Naive thymus-derived CD8-positive, alpha-beta T cell (primary cell): ENCODE measurements at regions not wholly inside any gene's neighbourhood (a gene's known extent, or its start where the extent isn't known, plus 50 kb on each side); places are given as distances from the start of the nearest gene placed in this dataset.

Source experiments
- ATAC-seq, 2 donors: fragments of 150-1000 bp; cut with Tn5 transposase in 1 of 2; sonication (Bioruptor Pico), chemical (Tn5 transposase) in 1 of 2; 1 replicate in 1 of 2; 2 replicates in 1 of 2; pipeline ENCODE4 v1.10.0; 2021; ENCODE audit warnings: mild to moderate bottlenecking in 2 of 2, moderate library complexity in 2 of 2
- POLR2A ChIA-PET: fragments of 350-600 bp; sonication (Branson Sonifier 250); formaldehyde crosslinking; loops from one replicate; lab custom pipeline; 2021; ENCODE audit warnings: antibody characterized with exemption; lab: Charles Lee
- DNase-seq, 10 donors: peaks; one replicate each; pipeline versions ENCODE4 v3.0.0 to v3.0.0-alpha.2; 2020 to 2022
- H3K27ac Mint-ChIP-seq, 10 donors: one replicate each; pipeline ENCODE4 v1.8.0; 2020 to 2022; ENCODE audit warnings: mild to moderate bottlenecking in 10 of 10, mixed read lengths in 10 of 10, moderate library complexity in 4 of 10, inconsistent platforms in 1 of 10
- H3K27me3 Mint-ChIP-seq, 5 donors: one replicate each; pipeline ENCODE4 v1.8.0; 2021 to 2022; ENCODE audit warnings: mixed read lengths in 5 of 5
- H3K36me3 Mint-ChIP-seq, 3 donors: one replicate each; pipeline ENCODE4 v1.8.0; 2020 to 2022; ENCODE audit warnings: mixed read lengths in 3 of 3, mild to moderate bottlenecking in 2 of 3, inconsistent platforms in 1 of 3
- H3K4me1 Mint-ChIP-seq, 4 donors: one replicate each; pipeline ENCODE4 v1.8.0; 2021 to 2022; ENCODE audit warnings: mixed read lengths in 4 of 4
- H3K4me3 Mint-ChIP-seq, 10 donors: one replicate each; pipeline ENCODE4 v1.8.0; 2020 to 2022; ENCODE audit warnings: mild to moderate bottlenecking in 10 of 10, mixed read lengths in 10 of 10, moderate library complexity in 6 of 10, inconsistent platforms in 1 of 10
- H3K9me3 Mint-ChIP-seq, 9 donors: one replicate each; pipeline ENCODE4 v1.8.0; 2020 to 2022; ENCODE audit warnings: mixed read lengths in 9 of 9, mild to moderate bottlenecking in 3 of 9, inconsistent platforms in 1 of 9, moderate library complexity in 1 of 9

DNA sequence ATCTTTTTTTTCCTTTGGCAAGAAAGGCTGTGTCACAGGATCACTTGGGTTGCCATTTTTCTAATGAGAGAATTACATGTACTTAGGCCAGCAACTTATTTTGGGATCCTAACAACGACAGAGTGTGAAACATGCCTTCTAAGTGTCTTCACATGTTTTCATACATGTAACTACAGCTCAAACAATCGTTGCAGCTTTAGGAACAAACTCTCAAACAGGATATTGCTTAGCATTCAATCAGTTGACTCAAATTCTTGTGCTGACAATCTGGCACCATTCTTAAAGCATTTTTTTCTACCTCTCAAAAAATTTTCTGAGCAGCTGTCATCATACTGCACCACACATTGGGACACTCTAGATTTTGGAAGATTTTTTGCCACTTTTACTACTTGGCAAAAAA lies 435.5 kb downstream of the HINT1 start:
- H3K27me3 Mint-ChIP-seq = peaks cover 0 to 3% (median 0%) of the 10 kb centered on the region in 5 donors
- H3K36me3 Mint-ChIP-seq = peaks cover 0 to 13% (median 6%) of the 10 kb centered on the region in 3 donors
- no peaks in the 10 kb centered on the region for H3K4me1 Mint-ChIP-seq
- H3K9me3 Mint-ChIP-seq = peaks cover 5 to 16% (median 12%) of the 10 kb centered on the region in 9 donors
- no peak overlapping the region for H3K27ac Mint-ChIP-seq
- DNase-seq = no peak
- no peak overlapping the region for H3K4me3 Mint-ChIP-seq
- POLR2A ChIA-PET = no interaction called here
- ATAC-seq = no peak

DNA sequence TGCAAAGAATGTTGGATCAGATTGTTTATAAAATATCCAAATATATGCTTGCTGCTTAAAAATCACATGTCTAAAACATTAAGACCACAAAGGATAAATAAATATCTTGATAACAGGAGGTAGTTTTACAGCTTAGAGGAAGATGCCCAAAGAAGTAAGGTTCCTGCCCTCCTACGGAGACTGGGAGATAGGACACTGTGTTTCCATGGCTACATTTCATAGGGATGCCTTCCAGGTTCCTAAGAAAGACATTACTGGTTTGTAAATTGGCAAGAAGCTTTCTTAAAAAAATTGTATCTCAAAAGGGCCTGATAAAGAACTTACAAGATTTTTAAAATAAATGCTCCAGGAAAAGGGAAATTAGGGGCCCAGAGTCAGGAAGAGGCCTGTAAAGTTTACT lies 437.2 kb downstream of the HINT1 start:
- Mint-ChIP-seq H3K4me3 (no peak overlapping the region), H3K36me3 (peaks cover 0 to 13% (median 6%) of the 10 kb centered on the region in 3 donors), H3K4me1 (no peaks in the 10 kb centered on the region), H3K9me3 (peaks cover 5 to 16% (median 12%) of the 10 kb centered on the region in 9 donors), H3K27me3 (peaks cover 0 to 8% (median 6%) of the 10 kb centered on the region in 5 donors), H3K27ac (no peak overlapping the region)
- ATAC-seq (no peak), DNase-seq (no peak)
- POLR2A ChIA-PET = no interaction called here

DNA sequence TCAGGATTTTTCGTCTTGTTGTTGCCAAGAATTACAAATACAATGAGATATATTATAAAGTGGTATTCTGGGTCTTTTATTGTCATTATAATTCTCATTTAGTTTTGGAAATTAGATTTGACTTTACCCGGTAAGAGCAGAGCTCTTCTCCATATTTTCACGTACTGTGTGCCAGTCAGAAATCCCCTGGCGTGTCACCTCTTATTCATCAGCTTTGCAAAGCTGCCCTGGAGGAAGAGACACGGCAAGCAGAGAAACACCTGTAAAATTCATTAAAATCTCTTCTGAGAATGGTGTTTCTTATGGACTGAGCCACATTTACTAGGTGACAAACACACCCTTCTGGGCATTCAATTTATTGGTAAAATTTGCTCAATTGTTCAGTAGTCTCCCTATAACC lies 440.4 kb downstream of the HINT1 start:
- DNase-seq (no peak), ATAC-seq (no peak)
- POLR2A ChIA-PET = no interaction called here
- no peaks in the 10 kb centered on the region for H3K36me3 Mint-ChIP-seq
- no peak overlapping the region for H3K27ac Mint-ChIP-seq
- H3K4me1 Mint-ChIP-seq = peaks cover 0 to 1% (median 0%) of the 10 kb centered on the region in 4 donors
- peaks cover 0 to 10% (median 6%) of the 10 kb centered on the region in 5 donors for H3K27me3 Mint-ChIP-seq
- peaks cover 0 to 2% (median 0%) of the 10 kb centered on the region in 9 donors for H3K9me3 Mint-ChIP-seq
- no peak overlapping the region for H3K4me3 Mint-ChIP-seq

DNA sequence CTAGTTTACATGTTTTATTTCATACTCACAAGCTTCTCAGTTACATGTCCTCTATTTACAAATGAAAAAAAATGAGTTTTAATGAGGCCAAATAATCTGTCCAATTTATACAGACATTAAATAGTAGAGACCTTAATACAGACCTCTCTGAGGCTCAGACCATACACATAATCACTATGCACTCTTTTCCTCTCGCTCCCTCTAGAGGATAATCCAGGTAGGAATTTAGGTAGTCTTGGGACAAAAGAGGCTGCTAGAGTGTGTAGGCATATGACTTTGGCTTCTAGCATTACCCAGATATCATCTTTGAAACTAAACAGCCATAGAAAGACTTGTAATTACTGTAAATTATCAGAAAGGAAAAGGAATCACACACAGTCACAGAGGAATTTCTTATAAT lies 444.7 kb downstream of the HINT1 start:
- Mint-ChIP-seq H3K27me3 (peaks cover 14 to 38% (median 19%) of the 10 kb centered on the region in 5 donors), H3K4me1 (peaks cover 0 to 1% (median 0%) of the 10 kb centered on the region in 4 donors), H3K4me3 (no peak overlapping the region), H3K27ac (no peak overlapping the region), H3K9me3 (peaks cover 0 to 2% (median 0%) of the 10 kb centered on the region in 9 donors), H3K36me3 (no peaks in the 10 kb centered on the region)
- POLR2A ChIA-PET = no interaction called here
- ATAC-seq (no peak), DNase-seq (no peak)

GRCh38 chr5:130715541-130715940 lies 449.5 kb downstream of the HINT1 start:
- peak overlapping the region in 1 of 10 donors; percentile 15 for H3K27ac Mint-ChIP-seq
- no peak for DNase-seq
- ATAC-seq = no peak
- H3K4me3 Mint-ChIP-seq = no peak overlapping the region
- POLR2A ChIA-PET = no interaction called here
- peaks cover 0 to 1% (median 0%) of the 10 kb centered on the region in 9 donors for H3K9me3 Mint-ChIP-seq
- peaks cover 0 to 1% (median 0%) of the 10 kb centered on the region in 4 donors for H3K4me1 Mint-ChIP-seq
- no peaks in the 10 kb centered on the region for H3K36me3 Mint-ChIP-seq
- H3K27me3 Mint-ChIP-seq = peaks cover 18 to 48% (median 19%) of the 10 kb centered on the region in 5 donors

GRCh38 chr5:130714200-130714599 lies 450.9 kb downstream of the HINT1 start:
- no peak overlapping the region for H3K4me3 Mint-ChIP-seq
- peaks cover 15 to 55% (median 18%) of the 10 kb centered on the region in 5 donors for H3K27me3 Mint-ChIP-seq
- ATAC-seq (no peak), DNase-seq (no peak)
- H3K4me1 Mint-ChIP-seq = no peaks in the 10 kb centered on the region
- H3K9me3 Mint-ChIP-seq = peaks cover 0 to 1% (median 0%) of the 10 kb centered on the region in 9 donors
- H3K36me3 Mint-ChIP-seq = no peaks in the 10 kb centered on the region
- POLR2A ChIA-PET = no interaction called here
- H3K27ac Mint-ChIP-seq = no peak overlapping the region

GRCh38 chr5:130712324-130712723 lies 452.7 kb downstream of the HINT1 start:
- Mint-ChIP-seq H3K4me3 (no peak overlapping the region), H3K36me3 (no peaks in the 10 kb centered on the region), H3K9me3 (no peaks in the 10 kb centered on the region), H3K27me3 (peaks cover 12 to 46% (median 15%) of the 10 kb centered on the region in 5 donors), H3K4me1 (no peaks in the 10 kb centered on the region), H3K27ac (no peak overlapping the region)
- POLR2A ChIA-PET = no interaction called here
- no peak for DNase-seq
- ATAC-seq = no peak

GRCh38 chr5:130710596-130710995 lies 454.5 kb downstream of the HINT1 start:
- H3K4me3 Mint-ChIP-seq = no peak overlapping the region
- POLR2A ChIA-PET = no interaction called here

GRCh38 chr5:130708754-130709153 lies 456.3 kb downstream of the HINT1 start:
- POLR2A ChIA-PET = no interaction called here
- H3K27ac Mint-ChIP-seq = no peak overlapping the region
- H3K4me3 Mint-ChIP-seq = no peak overlapping the region

More at GRCh38 chr5:130710596-130710995, 454.5 kb downstream of the HINT1 start:
- DNase-seq (no peak), ATAC-seq (no peak)
- H3K4me1 Mint-ChIP-seq = no peaks in the 10 kb centered on the region
- peaks cover 5 to 34% (median 13%) of the 10 kb centered on the region in 5 donors for H3K27me3 Mint-ChIP-seq
- H3K36me3 Mint-ChIP-seq = no peaks in the 10 kb centered on the region
- H3K9me3 Mint-ChIP-seq = no peaks in the 10 kb centered on the region
- no peak overlapping the region for H3K27ac Mint-ChIP-seq

GRCh38 chr5:130706696-130707095 lies 458.4 kb downstream of the HINT1 start:
- no peak overlapping the region for H3K27ac Mint-ChIP-seq
- H3K27me3 Mint-ChIP-seq = peaks cover 0 to 20% (median 7%) of the 10 kb centered on the region in 5 donors
- ATAC-seq (no peak), DNase-seq (no peak)
- no peaks in the 10 kb centered on the region for H3K4me1 Mint-ChIP-seq
- no peak overlapping the region for H3K4me3 Mint-ChIP-seq
- no peaks in the 10 kb centered on the region for H3K36me3 Mint-ChIP-seq
- POLR2A ChIA-PET = no interaction called here
- peaks cover 0 to 24% (median 8%) of the 10 kb centered on the region in 9 donors for H3K9me3 Mint-ChIP-seq

More at GRCh38 chr5:130708754-130709153, 456.3 kb downstream of the HINT1 start:
- Mint-ChIP-seq H3K4me1 (no peaks in the 10 kb centered on the region), H3K36me3 (no peaks in the 10 kb centered on the region), H3K9me3 (peaks cover 0 to 7% (median 0%) of the 10 kb centered on the region in 9 donors), H3K27me3 (peaks cover 0 to 21% (median 10%) of the 10 kb centered on the region in 5 donors)
- ATAC-seq (no peak), DNase-seq (no peak)

DNA sequence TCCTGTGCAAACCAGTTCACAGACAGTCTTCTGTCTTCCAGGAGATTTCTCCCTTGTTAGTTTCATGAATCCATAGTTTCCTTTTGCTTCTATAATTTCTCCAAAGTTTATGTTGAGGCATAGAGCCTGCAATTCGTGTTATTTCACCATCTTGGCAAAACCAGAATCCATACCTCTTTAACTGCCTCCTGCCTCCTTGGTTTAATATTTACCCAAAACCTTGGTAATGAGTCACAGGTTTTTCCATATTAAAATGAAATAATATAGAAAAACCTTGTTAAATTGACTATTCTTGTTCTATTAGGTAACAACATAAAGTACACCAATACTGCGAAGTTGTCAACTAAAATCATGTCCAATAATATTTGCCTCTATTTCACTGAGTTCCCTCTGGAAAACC lies 459.7 kb downstream of the HINT1 start:
- peaks cover 0 to 15% (median 6%) of the 10 kb centered on the region in 5 donors for H3K27me3 Mint-ChIP-seq
- ATAC-seq = no peak
- H3K36me3 Mint-ChIP-seq = peaks cover 0 to 7% (median 0%) of the 10 kb centered on the region in 3 donors
- DNase-seq = no peak
- no peak overlapping the region for H3K27ac Mint-ChIP-seq
- H3K4me1 Mint-ChIP-seq = no peaks in the 10 kb centered on the region
- H3K4me3 Mint-ChIP-seq = no peak overlapping the region
- POLR2A ChIA-PET = no interaction called here
- peaks cover 0 to 30% (median 9%) of the 10 kb centered on the region in 9 donors for H3K9me3 Mint-ChIP-seq

GRCh38 chr5:130693509-130693908 lies 471.5 kb downstream of the HINT1 start:
- peaks cover 0 to 3% (median 0%) of the 10 kb centered on the region in 3 donors for H3K36me3 Mint-ChIP-seq
- no peak overlapping the region for H3K4me3 Mint-ChIP-seq
- POLR2A ChIA-PET = no interaction called here

DNA sequence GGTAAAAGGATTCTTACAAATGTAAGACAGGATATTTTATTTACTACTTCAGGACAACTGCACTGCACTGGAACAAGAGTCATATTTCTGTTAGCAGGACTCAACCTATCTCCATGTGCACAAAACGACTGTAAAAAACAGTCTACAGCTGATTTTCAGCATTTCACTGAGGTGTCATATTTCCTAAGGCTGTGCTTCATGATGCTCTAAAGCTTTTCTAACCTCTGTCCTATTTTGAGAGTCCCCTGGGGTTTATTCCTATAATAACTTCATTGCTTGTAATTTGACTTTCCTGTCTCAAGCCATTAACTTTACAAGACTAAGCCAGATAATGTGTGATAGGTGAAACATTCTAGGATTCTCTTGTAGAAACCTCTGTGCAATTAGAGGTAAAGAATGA lies 472.3 kb downstream of the HINT1 start:
- Mint-ChIP-seq H3K4me1 (no peaks in the 10 kb centered on the region), H3K4me3 (no peak overlapping the region), H3K9me3 (peaks cover 0 to 3% (median 0%) of the 10 kb centered on the region in 9 donors), H3K36me3 (no peaks in the 10 kb centered on the region), H3K27ac (no peak overlapping the region), H3K27me3 (peaks cover 3 to 33% (median 13%) of the 10 kb centered on the region in 5 donors)
- no peak for DNase-seq
- no peak for ATAC-seq
- POLR2A ChIA-PET = no interaction called here

More at GRCh38 chr5:130693509-130693908, 471.5 kb downstream of the HINT1 start:
- peaks cover 0 to 4% (median 2%) of the 10 kb centered on the region in 9 donors for H3K9me3 Mint-ChIP-seq
- ATAC-seq (no peak), DNase-seq (no peak)
- no peak overlapping the region for H3K27ac Mint-ChIP-seq
- H3K4me1 Mint-ChIP-seq = no peaks in the 10 kb centered on the region
- H3K27me3 Mint-ChIP-seq = peaks cover 6 to 36% (median 17%) of the 10 kb centered on the region in 5 donors

GRCh38 chr5:130689831-130690230 lies 475.2 kb downstream of the HINT1 start:
- Mint-ChIP-seq H3K9me3 (peaks cover 0 to 3% (median 0%) of the 10 kb centered on the region in 9 donors), H3K27ac (peak overlapping the region in 1 of 10 donors; percentile 3), H3K36me3 (no peaks in the 10 kb centered on the region), H3K4me3 (no peak overlapping the region), H3K27me3 (peaks cover 3 to 30% (median 19%) of the 10 kb centered on the region in 5 donors), H3K4me1 (no peaks in the 10 kb centered on the region)
- ATAC-seq = no peak
- POLR2A ChIA-PET = no interaction called here
- no peak for DNase-seq
